GM18861 (cell line): ENCODE measurements at regions not wholly inside any gene's neighbourhood (a gene's known extent, or its start where the extent isn't known, plus 50 kb on each side); places are given as distances from the start of the nearest gene placed in this dataset.

ENCODE experiments used
- ATAC-seq: cut with Tn5 transposase; IDR thresholded peaks from one replicate; pipeline ENCODE4 v1.9.1; 2021; ENCODE audit not compliant: unreplicated experiment

DNA sequence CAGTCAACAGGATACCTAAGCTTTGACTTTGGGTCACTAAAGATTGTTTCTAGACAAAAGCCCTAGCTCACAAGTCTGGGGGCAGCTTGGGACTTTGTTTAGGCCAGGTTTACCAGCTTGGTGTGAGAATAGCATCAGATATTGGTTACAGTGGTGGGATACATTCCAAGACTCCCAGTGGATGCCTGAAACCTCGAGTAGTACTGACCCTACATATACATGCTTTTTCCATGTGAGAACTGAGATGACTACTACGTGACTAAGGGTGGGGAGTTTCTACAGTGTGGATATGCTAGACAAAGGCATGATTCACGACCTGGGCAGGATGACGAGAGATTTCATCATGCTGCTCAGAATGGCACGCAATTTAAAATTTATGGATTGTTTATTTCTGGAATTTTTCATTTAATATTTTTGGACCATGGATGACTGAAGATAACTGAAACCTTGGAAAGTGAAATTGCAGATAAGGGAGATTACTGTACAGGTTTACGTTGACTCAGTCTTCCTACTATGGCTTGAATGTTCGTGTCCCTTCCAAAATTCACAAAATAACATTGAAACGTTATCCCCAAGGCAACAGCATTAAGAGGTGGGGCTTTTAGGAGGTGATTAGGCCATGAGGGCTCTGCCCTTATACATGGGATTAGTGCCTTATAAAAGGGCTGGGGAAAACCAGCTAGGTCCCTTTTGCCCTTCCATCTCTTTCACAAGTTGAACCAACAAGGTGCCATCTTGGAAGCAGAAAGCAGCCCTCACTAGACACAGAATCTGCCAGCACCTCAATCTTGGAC lies 50.2 kb upstream of the CTAGE1 start:
- no peak for ATAC-seq

DNA sequence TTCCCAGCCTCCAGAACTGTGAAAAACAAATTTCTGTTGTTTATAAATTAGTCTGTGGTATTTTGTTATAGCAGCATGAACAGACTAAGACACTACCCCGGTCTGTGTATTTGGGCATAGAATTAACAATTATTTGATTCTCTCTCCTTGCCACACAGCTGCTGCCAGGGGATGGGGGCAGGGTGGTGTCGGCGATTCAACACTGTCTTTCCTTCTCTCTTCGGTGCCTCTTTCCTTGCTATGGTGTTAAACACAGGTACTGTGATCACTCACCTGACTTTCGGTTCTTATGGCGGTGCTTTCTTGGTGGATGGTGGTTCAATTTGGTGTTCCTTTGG lies 50.8 kb upstream of the CTAGE1 start:
- no peak for ATAC-seq

DNA sequence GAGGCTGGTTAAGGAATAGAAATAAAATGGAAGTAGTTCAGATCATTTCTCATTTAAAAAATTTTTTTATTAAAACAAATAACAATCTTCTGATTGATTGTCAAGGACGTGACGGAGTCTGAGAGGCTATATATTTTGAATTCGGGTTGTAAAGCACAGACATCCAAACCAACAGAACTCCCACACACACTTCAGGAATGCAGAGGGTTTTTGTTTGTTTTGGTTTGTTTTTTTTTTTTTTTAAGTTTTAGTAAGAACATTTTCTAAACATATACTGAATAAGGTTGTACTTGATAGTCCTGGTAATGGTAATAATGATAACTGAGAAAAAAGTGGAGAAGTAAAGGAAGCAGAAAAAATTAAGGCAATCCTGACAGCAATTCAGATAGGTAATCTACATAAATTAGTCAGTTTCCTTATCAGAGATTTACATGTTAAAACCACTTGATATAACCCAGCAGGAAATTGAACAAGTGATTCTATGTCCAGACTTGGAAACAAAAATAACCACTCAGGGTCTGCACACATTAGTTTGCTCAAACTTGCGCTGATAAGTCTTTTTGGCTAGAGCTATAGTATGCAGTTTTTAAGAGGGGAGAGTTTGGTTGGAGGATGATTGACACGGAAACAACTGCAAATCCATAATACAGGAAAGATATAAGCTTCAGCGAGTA lies 51.5 kb upstream of the CTAGE1 start:
- no peak for ATAC-seq

DNA sequence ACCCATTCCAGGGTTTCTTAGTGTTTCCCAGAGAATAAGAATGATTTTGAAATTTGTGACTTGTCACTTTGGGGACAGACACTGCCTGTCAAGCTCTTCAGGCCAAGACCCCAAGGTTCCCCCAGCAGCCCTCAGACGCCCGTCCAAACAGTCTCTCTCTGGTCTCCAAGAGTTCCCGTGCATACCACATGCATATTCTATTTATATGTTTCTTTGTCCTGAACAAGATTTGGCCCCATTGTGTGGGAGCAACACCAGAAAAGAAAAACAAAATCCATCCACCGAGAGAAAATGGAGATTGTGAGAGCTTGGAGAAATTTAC lies 52.2 kb upstream of the CTAGE1 start:
- no peak for ATAC-seq

DNA sequence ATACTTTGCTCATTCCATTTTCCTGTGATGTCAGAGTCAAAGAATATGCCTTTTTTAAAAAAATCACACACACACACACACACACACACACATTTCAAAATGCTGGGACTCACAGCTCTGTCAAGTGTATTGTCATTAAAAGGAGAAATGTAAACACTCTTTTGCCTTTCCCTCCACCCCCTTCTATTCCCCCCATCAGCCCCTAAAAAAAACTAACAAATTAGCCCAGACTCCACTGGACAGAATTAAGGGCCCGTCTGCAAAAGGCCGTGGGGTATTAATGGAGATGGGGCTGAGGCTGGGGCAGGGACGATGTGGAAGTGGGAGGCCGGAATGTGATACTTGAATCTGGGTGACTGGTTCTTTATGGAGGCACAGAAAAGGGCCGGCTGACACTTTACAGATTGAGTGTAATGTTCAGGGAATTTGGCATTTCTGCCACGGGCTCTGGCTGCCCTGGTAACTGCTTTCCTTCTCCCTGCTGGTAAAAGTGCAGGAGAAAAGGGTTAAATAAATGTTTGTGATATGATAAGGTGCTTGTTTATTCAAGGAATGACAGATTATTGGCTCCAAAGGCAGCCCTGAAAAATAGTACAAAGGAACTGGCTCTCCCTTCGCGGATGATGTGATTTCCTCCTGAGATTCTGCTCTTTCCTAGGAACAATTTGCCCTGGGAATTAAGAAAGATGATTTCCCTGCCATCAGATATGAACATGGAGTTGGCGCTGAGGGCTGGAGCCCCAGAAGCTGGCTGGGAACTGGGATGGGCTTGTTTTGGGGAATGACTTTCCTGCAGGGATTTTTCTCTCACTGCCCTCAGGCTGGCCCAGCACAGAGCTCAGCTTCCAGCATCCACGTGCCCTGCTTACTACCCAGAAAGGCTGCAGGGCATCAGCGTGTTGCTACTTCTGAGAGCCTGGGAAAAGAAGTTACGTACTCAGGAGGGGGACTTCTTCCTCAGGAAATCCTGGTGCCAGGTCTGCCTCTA lies 52.8 kb upstream of the CTAGE1 start:
- ATAC-seq, result no peak

DNA sequence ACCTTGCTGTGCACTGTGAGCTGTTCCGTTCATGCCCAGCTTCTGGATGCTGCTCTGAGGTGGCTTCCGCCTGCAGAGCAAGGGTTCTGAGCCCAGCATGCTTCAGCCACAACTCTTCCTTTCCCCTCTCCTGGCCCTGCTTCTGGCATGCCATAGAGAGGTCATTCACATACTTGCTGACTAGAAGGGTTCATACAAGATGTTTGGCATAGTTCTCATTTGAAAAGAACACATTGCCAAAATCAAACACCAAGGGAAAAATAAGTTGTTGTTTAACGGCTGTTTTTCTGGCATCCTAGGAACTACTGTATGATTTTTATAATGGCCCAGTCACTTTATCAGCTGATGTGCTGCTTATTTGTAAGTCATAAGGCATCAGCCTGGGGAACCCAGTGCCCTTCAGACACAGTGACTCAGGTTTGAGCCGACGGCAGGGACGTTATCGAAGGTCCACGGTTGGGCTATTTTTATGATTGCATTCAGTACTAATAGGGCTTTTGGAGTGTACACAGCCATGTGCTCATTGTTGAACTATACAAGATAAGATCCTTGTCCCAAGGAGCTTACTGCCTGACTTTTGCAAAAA lies 53.9 kb upstream of the CTAGE1 start:
- ATAC-seq, result no peak

DNA sequence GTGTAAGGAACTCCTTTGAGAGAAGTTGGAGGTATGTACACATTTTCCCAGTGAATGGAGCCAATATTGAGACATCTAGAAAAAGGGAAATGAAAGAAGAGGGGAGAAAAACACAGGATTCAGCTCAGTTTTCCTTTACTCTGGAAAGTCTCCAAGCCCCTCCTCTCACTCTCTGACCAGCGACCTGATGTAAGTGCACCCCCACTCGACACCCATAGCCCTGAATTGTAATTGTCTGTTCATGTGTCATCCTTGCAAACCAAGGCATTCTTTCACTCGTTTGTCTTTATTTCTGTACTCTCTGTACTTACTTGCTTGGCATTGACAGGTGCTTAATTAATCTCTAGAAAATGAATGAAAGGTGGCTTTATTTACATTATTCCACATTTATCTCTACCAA lies 55.7 kb upstream of the CTAGE1 start:
- no peak for ATAC-seq

DNA sequence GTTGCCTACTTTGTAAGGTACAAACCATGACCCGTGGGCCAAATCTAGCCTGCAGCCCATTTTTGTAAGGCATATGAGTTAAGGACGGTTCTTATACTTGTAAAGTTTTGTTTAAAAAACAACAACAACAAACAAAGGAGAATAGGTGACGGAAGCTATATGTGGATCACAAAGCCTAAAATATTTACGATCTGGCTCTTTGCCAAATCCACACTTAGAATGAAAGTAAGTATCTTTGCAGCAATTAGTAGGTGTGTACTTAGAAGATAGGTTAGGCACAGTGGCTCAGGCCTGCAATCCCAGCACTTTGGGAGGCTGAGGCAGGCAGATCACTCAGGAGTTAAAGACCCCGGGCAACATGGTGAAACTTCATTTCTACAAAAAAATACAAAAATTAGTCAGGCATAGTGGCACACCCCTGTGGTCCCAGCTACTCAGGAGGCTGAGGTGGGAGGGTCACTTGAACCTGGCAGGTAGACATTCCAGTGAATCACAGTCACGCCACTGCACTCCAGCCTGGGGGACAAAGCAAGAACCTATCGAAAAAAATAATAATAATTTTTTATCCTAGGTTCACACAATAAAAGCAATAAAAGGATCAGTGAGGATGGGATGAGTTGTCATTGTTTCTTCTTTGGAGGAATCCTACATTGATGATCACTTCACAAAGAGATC lies 57.8 kb upstream of the CTAGE1 start:
- ATAC-seq, result no peak

DNA sequence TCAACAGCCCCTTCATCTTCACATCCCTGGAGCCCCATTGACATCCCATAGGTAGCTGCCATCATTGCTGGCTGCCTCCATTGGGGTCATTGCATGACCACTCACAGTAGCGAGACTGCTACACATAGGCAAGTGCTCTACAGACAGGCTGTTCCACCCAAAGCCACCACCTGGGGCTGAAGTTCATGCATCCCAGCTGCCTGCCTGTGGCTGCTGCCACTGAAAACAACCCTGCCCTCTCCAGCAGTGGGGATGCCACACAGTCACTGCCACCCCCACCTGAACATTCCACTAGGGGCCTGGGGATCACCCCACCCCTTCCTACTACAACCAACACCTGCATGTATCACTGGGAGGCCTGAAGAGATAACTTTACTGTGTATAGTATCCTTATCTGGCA lies 59.5 kb upstream of the CTAGE1 start:
- no peak for ATAC-seq

DNA sequence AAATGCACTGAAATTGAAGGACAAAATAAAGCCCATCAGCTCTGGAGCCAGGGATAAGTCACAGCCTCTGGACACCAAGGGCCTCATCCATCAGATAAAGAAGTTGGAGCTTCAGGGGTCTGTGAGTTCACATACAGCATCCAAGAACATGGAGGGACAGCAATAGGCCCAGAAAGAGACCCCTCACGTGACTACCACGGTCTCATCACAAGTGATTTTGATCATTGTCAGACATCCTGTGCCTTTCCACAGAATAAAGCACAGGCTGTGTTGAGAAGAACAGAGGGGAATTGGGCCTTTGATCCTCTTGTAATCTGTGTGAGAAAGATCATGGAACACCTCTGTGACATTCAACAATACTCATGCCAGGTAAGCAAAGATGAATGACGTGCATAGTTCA lies 65.2 kb upstream of the CTAGE1 start:
- ATAC-seq, result no peak

DNA sequence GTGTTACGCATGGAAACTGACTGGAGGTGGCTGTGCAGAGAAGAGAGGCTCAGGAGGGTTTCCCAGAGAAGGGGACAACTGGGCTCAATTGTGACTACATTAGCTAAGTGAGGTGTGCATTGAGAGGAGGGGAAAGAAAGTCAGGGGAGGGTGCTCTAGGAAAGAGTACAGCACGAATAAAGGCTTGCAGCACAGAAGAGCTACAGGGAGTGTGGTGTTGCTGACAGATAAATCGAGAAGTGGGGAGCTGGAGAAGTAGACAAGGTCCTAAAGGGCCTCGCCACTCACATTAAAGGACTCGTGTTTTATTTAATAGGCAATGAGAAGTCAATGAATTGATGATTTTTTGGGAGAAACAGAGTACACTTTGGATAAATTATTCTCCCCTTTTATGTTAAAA lies 65.7 kb upstream of the CTAGE1 start:
- ATAC-seq, result no peak

DNA sequence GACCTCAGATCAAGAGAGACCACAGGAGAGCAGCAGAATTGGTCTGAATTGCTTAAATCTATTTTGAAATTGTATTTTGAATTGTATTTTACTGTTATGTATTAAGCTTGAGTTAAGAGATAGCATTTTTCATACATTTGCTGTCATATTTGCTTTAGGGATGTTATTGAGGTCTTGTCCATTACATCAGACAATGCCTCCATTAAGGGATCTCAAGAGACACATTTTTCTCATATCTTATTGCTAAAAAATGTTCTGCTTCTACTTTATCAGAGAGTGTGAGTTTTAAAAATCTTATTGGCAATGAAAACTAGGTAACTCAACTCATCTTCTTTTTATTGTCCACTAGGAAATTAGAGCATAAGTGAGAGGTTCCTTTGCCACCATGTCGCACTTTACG lies 66.8 kb upstream of the CTAGE1 start:
- no peak for ATAC-seq

DNA sequence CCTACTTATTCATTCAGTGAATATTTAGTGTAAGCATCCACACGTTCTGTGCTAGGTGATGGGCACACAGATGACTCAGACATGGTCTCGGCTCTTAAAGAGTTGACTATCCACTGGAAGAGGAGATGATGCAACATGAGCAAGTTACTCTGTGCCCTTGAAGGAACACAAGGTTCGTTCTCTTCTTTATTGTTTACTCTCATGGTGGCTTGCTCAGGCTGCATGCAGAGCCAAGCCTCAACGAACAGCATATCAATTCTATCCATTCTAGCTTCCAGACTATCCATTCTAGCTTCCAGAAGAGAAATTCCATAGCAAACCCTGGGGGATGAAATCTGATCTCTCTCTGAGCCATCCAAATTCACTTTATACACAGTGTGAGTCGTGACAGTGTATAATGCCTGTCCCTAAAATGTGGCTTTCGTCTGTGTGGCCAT lies 68.1 kb upstream of the CTAGE1 start:
- no peak for ATAC-seq

DNA sequence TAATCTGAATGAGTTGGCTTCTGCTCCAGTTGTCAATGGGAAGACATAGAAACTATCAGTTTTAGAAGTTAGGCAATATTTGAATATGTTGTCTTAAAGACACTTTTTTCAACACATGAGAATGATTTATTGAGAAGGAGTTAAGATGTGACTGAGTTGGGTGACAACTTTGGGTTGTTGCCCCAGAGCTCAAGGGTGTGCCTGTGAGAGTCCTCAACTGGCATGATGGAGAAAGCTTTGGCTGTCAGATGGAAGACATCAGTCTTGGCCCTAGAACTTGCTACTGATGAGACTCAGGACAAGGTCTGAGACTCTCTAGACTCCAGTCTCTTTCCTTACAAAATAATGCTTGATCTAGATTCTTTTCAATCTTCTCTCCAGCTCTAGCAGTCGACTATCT lies 69.0 kb upstream of the CTAGE1 start:
- no peak for ATAC-seq

DNA sequence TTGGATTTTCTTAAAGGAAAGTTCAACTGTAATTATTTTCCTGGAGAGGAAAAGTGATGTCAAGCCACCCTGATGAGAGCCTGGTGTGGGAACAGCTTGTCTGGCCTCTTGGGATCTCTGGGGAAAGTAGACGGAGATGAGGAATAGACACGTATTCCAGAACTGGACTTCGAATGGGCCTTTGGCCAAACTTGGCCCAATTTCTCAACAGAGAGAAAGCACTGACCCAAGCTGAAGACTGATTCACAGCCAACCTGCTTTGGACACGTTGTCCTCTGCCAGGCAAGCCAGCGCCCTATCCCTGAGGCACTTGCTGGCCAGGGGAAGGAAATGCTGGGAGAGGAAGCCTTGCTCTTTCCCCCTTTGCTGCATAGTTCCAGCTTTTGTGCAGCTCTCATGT lies 70.8 kb upstream of the CTAGE1 start:
- no peak for ATAC-seq

DNA sequence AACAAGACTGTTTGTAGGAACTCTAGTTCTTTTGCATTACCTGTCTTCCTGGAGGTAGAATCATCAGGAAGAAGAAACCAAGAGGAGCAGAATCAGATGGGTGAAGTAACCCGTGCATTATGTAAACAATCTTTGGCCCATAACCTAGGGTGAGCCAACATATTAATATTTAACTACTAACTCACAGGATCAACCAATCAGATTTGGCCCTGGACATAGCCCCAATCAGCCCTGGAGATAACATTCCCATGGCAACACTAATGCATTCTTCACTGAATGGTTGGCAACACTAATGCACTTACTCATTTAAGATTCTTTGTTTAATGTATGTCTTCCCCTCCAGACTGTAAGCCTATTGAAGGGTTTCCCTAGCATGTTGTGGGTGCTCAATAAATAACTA lies 72.0 kb upstream of the CTAGE1 start:
- no peak for ATAC-seq

DNA sequence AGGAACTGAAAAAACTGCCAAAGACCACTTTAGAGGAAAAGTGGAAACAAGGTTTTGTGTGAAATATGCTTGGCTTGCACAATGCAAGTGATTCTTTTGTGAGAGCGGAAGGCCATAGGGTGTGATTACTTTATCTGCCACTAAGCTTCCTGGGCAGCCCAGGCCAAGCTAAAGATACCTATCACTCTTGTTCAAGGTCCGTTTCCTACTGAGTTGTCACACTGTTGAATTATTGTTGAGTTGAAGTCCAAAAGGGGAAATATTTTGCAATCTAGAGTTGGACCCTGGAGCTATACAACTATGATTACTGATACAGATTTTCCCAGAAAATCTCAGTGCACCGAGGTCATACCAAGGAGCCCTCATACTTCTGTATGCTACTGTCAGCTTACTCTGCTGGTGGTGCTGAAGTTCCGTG lies 72.7 kb upstream of the CTAGE1 start:
- no peak for ATAC-seq

DNA sequence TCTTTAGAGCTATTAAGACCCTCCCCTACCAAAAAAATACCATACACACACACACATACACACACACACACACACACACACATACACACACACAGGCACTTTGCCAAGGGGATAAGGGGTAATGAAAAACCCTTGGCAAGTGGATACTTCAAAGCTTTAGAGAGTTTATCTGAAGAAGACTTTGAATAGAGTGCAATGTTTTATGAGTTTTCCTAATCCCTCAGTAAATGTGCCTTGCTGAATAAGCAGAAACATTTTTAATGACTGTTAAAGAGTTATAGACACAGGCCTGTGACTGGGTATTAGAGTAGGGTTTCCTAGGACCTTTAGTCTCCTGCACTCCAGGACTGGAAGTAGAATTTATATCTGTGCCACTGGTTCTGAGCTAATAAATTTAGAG lies 75.5 kb upstream of the CTAGE1 start:
- ATAC-seq, result no peak

DNA sequence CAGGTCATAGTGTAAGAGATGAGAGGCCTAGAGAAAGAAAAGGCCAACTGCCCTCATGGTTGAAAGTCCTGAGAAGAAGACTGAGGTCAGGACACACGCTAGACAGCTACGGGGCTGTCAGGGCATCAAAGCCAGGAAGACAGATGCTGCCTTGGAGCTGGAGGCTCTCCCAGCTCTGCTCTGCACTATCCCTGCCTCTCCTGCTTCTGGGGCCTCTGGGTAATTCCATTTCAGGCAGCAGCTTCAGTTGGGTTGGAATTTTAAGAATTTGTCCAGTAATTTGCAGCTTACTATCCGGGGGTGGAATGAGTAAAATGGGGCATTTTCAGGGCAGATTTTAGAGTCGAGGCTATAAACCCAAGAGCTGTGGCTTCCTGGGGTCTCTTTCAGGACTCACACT lies 76.2 kb upstream of the CTAGE1 start:
- no peak for ATAC-seq

DNA sequence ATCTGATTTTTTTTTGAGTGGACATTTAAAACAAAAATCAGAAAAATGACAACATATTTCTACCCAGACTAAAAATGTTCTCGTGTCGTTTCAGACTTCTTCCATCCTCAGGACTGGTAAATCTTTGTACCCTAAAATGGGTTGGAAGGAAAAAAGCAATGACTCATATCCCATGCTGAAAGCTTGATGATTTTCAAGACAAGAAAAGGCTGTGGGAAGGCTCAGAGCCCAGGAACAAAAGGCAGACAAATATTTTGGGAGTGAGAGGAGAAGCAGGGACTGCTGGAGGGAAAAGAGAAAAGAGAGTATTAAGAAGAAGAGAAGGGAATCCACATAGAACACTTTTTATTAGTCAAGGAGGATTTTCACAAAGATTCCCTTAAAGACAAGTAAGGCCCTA lies 77.1 kb upstream of the CTAGE1 start:
- ATAC-seq, result no peak

DNA sequence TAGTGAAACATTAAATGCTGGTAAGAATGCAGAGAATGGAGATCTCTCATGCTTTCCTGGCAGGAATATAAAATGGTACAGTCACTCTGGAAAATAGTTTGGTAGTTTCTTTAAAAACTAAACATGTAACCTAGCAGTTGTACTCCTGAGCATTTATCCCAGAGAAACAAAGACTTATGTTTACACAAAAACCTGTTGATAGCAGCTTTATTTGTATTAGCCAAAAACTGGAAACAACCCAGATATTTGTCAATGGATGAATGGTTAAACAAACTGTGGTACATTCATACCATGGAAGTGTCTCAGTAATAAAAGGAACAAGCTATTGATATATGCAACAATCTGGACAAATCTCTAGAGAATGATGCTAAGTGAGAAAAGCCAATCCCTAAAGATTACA lies 81.7 kb upstream of the CTAGE1 start:
- ATAC-seq, result no peak
